HCT116 (cell line): ENCODE measurements at regions not wholly inside any gene's neighbourhood (a gene's known extent, or its start where the extent isn't known, plus 50 kb on each side); places are given as distances from the start of the nearest gene placed in this dataset.

Experiments used
- ATAC-seq: fragments of 200-7000 bp; cut with Tn5 transposase; 2 replicates; pipeline ENCODE4 v1.9.1; 2020; ENCODE audit warnings: mild to moderate bottlenecking, moderate library complexity
- BruUV-seq: library from RNA; stranded (reverse); fragments of 400-500 nt; replicated peaks from 2 replicates; lab custom pipeline; 2021; lab: Mats Ljungman, UMichigan
- CTCF ChIA-PET: fragments of 300-600 bp; sonication (Branson Sonifier 250); formaldehyde crosslinking; loops from one replicate; lab custom pipeline; 2021; ENCODE audit warnings: antibody characterized with exemption; lab: Charles Lee
- POLR2A ChIA-PET: fragments of 300-600, 350-600 bp; sonication (Branson Sonifier 250); formaldehyde crosslinking; loops from one replicate; lab custom pipeline; 2021; ENCODE audit warnings: antibody characterized with exemption; lab: Charles Lee
- RAD21 ChIA-PET, 2 experiments: fragments of 300-600 bp; sonication (Branson Sonifier 250); formaldehyde crosslinking; loops; one replicate each; lab custom pipeline; 2023; ENCODE audit warnings: low total read pairs in 2 of 2; ENCODE audit not compliant: uncharacterized antibody in 2 of 2, unreplicated experiment in 2 of 2, low non-redundant PET in 1 of 2; lab: Charles Lee
- DNase-seq: peaks from one replicate; pipeline ENCODE4 v3.0.0-alpha.2; 2010; ENCODE audit warnings: low read depth, low spot score
- H2AFZ ChIP-seq: fragments of 200-600 bp; shearing (Covaris generic), sonication (generic); 2 replicates; pipeline ENCODE4 v1.6.1; 2017; ENCODE audit warnings: low read depth, mixed run types, mixed read lengths, antibody characterized with exemption, low read length; ENCODE audit not compliant: poor library complexity, severe bottlenecking
- H3K27ac ChIP-seq: 2 replicates; pipeline ENCODE4 v1.5.1; 2012; ENCODE audit warnings: low read depth, low read length
- H3K27me3 ChIP-seq: fragments of 200-600 bp; sonication (generic); 2 replicates; pipeline ENCODE4 v1.6.1; 2016; ENCODE audit warnings: mixed run types, low read length, mixed read lengths; ENCODE audit not compliant: insufficient read depth
- H3K36me3 ChIP-seq, 2 experiments: fragments of 200-500 bp in 1 of 2; fragments of 200-600 bp in 1 of 2; sonication (Bioruptor generic) in 1 of 2; sonication (generic) in 1 of 2; 2 replicates each; pipeline versions ENCODE4 v1.5.1 to v1.6.1; 2014 to 2016; ENCODE audit warnings: low read length in 2 of 2, inconsistent platforms in 1 of 2, mixed read lengths in 1 of 2, mixed run types in 1 of 2; ENCODE audit not compliant: insufficient read depth in 2 of 2, control insufficient read depth in 1 of 2
- H3K4me1 ChIP-seq, 2 experiments: fragments of 200-600 bp in 1 of 2; sonication (generic) in 1 of 2; 2 replicates each; pipeline versions ENCODE4 v1.5.1 to v1.6.1; 2012 to 2017; ENCODE audit warnings: low read length in 2 of 2, inconsistent platforms in 1 of 2, mild to moderate bottlenecking in 1 of 2, mixed read lengths in 1 of 2, mixed run types in 1 of 2, moderate library complexity in 1 of 2; ENCODE audit not compliant: insufficient read depth in 2 of 2, control insufficient read depth in 1 of 2
- H3K4me2 ChIP-seq: fragments of 200-600 bp; sonication (generic); 2 replicates; pipeline ENCODE4 v1.6.1; 2017; ENCODE audit warnings: mixed run types, low read length, mixed read lengths
- H3K4me3 ChIP-seq, 2 experiments: fragments of 200-600 bp in 1 of 2; sonication (generic) in 1 of 2; replicated peaks in 1 of 2; 2 replicates each; pipeline ENCODE4 v1.5.1; 2011 to 2016; ENCODE audit warnings: low read length in 2 of 2, control low read depth in 1 of 2, low read depth in 1 of 2, mild to moderate bottlenecking in 1 of 2, mixed read lengths in 1 of 2, mixed run types in 1 of 2
- H3K79me2 ChIP-seq: fragments of 200-600 bp; sonication (generic); 2 replicates; pipeline ENCODE4 v1.6.1; 2017; ENCODE audit warnings: mild to moderate bottlenecking, mixed run types, low read length, moderate library complexity, mixed read lengths; ENCODE audit not compliant: insufficient read depth
- H3K9ac ChIP-seq: fragments of 200-600 bp; sonication (generic); 2 replicates; pipeline ENCODE4 v1.6.1; 2016; ENCODE audit warnings: low read length, mixed read lengths
- H3K9me2 ChIP-seq: fragments of 200-600 bp; sonication (generic), shearing (Covaris generic); 2 replicates; pipeline ENCODE4 v1.6.1; 2017; ENCODE audit warnings: mixed run types, mild to moderate bottlenecking, moderate library complexity; ENCODE audit not compliant: insufficient read depth
- H3K9me3 ChIP-seq, 2 experiments: fragments of 200-500 bp in 1 of 2; fragments of 200-600 bp in 1 of 2; sonication (Bioruptor generic) in 1 of 2; sonication (generic) in 1 of 2; 2 replicates each; pipeline ENCODE4 v1.6.1; 2014 to 2017; ENCODE audit warnings: low read length in 2 of 2, mixed read lengths in 2 of 2, inconsistent platforms in 1 of 2, low read depth in 1 of 2, mild to moderate bottlenecking in 1 of 2, mixed run types in 1 of 2, moderate library complexity in 1 of 2; ENCODE audit not compliant: control insufficient read depth in 1 of 2, insufficient read depth in 1 of 2
- H4K20me1 ChIP-seq: fragments of 200-600 bp; sonication (generic), shearing (Covaris generic); 2 replicates; pipeline ENCODE4 v1.6.1; 2017; ENCODE audit warnings: mixed run types, mild to moderate bottlenecking, moderate library complexity; ENCODE audit not compliant: insufficient read depth
- CEBPB ChIP-seq: IDR thresholded peaks from 2 replicates; pipeline ENCODE4 v1.6.1; 2012; ENCODE audit warnings: low read depth
- CTCF ChIP-seq, 3 experiments: fragments of 200-600 bp in 1 of 3; sonication (generic) in 1 of 3; IDR thresholded peaks in 2 of 3; conservative IDR thresholded peaks in 1 of 3; 2 replicates each; pipeline ENCODE4 v1.5.1; 2012 to 2017; ENCODE audit warnings: low read depth in 2 of 3, low read length in 2 of 3, antibody characterized with exemption in 1 of 3, borderline replicate concordance in 1 of 3, control low read depth in 1 of 3, mild to moderate bottlenecking in 1 of 3, mixed read lengths in 1 of 3, mixed run types in 1 of 3, moderate library complexity in 1 of 3; ENCODE audit not compliant: insufficient read depth in 1 of 3
- EZH2phosphoT487 ChIP-seq: fragments of 200-600 bp; IDR thresholded peaks from 2 replicates; pipeline ENCODE4 v1.6.1; 2018; ENCODE audit warnings: antibody characterized with exemption, borderline replicate concordance
- JUND ChIP-seq: IDR thresholded peaks from 2 replicates; pipeline ENCODE4 v1.6.1; 2012
- SP1 ChIP-seq: IDR thresholded peaks from 2 replicates; pipeline ENCODE4 v1.6.1; 2012; ENCODE audit warnings: low read depth
- SRF ChIP-seq: IDR thresholded peaks from 2 replicates; pipeline ENCODE4 v1.6.1; 2012; ENCODE audit warnings: low read depth
- TCF7L2 ChIP-seq: IDR thresholded peaks from 2 replicates; pipeline ENCODE4 v1.7.0; 2011; ENCODE audit warnings: borderline replicate concordance, inconsistent platforms; ENCODE audit not compliant: insufficient read depth, insufficient read length; ENCODE audit errors: extremely low read depth
- YY1 ChIP-seq: IDR thresholded peaks from 2 replicates; pipeline ENCODE4 v1.6.1; 2011; ENCODE audit warnings: low read length, low read depth, moderate library complexity, mild to moderate bottlenecking; ENCODE audit not compliant: insufficient replicate concordance; ENCODE audit errors: extremely low read depth
- ZBTB33 ChIP-seq: IDR thresholded peaks from 2 replicates; pipeline ENCODE4 v1.6.1; 2011; ENCODE audit warnings: mild to moderate bottlenecking, low read length, moderate library complexity; ENCODE audit not compliant: insufficient replicate concordance; ENCODE audit errors: extremely low read depth
- ZNF274 ChIP-seq: fragments of 200-500 bp; sonication (Bioruptor generic); IDR thresholded peaks from 2 replicates; pipeline ENCODE4 v1.6.1; 2014; ENCODE audit warnings: mild to moderate bottlenecking, low read depth, low read length, inconsistent platforms
- intact Hi-C: fragments of 100-400 bp; cut with micrococcal nuclease; formaldehyde crosslinking; loops from 2 replicates; pipeline ENCODE4 v1.10.0; 2022
- TF ChIP-seq, protein P1 (sequence below): IDR thresholded peaks from 2 replicates; pipeline ENCODE4 v1.6.1; 2012; ENCODE audit warnings: low read depth
- TF ChIP-seq, protein P2 (sequence below): IDR thresholded peaks from 2 replicates; pipeline ENCODE4 v1.6.1; 2012

GRCh38 chr12:72974954-72975555 lies 702.9 kb downstream of the TRHDE start:
- no peak overlapping the region for H2AFZ ChIP-seq
- H3K4me1 ChIP-seq: no peaks in the 10 kb centered on the region
- no peaks in the 10 kb centered on the region for H4K20me1 ChIP-seq
- no peak overlapping the region for H3K4me2 ChIP-seq
- TF ChIP-seq CEBPB: no peak
- TF ChIP-seq TCF7L2: no peak
- TF ChIP-seq JUND: no peak
- no peak for TF ChIP-seq ZBTB33
- TF ChIP-seq YY1: no peak
- no peak for TF ChIP-seq SP1
- TF ChIP-seq, protein P1, sequence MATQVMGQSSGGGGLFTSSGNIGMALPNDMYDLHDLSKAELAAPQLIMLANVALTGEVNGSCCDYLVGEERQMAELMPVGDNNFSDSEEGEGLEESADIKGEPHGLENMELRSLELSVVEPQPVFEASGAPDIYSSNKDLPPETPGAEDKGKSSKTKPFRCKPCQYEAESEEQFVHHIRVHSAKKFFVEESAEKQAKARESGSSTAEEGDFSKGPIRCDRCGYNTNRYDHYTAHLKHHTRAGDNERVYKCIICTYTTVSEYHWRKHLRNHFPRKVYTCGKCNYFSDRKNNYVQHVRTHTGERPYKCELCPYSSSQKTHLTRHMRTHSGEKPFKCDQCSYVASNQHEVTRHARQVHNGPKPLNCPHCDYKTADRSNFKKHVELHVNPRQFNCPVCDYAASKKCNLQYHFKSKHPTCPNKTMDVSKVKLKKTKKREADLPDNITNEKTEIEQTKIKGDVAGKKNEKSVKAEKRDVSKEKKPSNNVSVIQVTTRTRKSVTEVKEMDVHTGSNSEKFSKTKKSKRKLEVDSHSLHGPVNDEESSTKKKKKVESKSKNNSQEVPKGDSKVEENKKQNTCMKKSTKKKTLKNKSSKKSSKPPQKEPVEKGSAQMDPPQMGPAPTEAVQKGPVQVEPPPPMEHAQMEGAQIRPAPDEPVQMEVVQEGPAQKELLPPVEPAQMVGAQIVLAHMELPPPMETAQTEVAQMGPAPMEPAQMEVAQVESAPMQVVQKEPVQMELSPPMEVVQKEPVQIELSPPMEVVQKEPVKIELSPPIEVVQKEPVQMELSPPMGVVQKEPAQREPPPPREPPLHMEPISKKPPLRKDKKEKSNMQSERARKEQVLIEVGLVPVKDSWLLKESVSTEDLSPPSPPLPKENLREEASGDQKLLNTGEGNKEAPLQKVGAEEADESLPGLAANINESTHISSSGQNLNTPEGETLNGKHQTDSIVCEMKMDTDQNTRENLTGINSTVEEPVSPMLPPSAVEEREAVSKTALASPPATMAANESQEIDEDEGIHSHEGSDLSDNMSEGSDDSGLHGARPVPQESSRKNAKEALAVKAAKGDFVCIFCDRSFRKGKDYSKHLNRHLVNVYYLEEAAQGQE: no peak
- TF ChIP-seq ZNF274: no peak
- TF ChIP-seq, protein P2, sequence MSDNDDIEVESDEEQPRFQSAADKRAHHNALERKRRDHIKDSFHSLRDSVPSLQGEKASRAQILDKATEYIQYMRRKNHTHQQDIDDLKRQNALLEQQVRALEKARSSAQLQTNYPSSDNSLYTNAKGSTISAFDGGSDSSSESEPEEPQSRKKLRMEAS: no peak
- TF ChIP-seq SRF: no peak
- TF ChIP-seq CTCF (IDR thresholded peaks at IDR 0.05 in 2 of 3, conservative IDR thresholded peaks at IDR 0.05 in 1 of 3; ENCODE audit: borderline replicate concordance in 1 of 3, insufficient read depth in 1 of 3, low read depth in 2 of 3, low read length in 2 of 3): no peak
- TF ChIP-seq EZH2phosphoT487: no peak
- no peaks in the 10 kb centered on the region for H3K36me3 ChIP-seq
- no peaks in the 10 kb centered on the region for H3K27me3 ChIP-seq
- no peaks in the 10 kb centered on the region for H3K9me2 ChIP-seq
- no peak overlapping the region for H3K4me3 ChIP-seq
- CTCF ChIA-PET: no interaction called here
- no peaks in the 10 kb centered on the region; a peak in 1 of 4 replicates for H3K9me3 ChIP-seq
- POLR2A ChIA-PET: no interaction called here
- no peak for ATAC-seq
- DNase-seq: no peak
- no peak overlapping the region for H3K27ac ChIP-seq
- no peaks in the 10 kb centered on the region for H3K79me2 ChIP-seq
- intact Hi-C loops: no loop called here
- H3K9ac ChIP-seq: no peak overlapping the region
- no TSS peak for BruUV-seq
- RAD21 ChIA-PET: no interaction called here
